KOPT-K1 (cell line): ENCODE measurements at regions not wholly inside any gene's neighbourhood (a gene's known extent, or its start where the extent isn't known, plus 50 kb on each side); places are given as distances from the start of the nearest gene placed in this dataset.

Experiments used
- H3K27ac ChIP-seq: fragments of 200-600 bp; sonication (generic); 2 replicates; pipeline ENCODE4 v1.5.1; 2016; ENCODE audit warnings: antibody characterized with exemption, mild to moderate bottlenecking, low read depth, low read length; ENCODE audit not compliant: poor library complexity, severe bottlenecking
- H3K36me3 ChIP-seq: fragments of 200-600 bp; sonication (generic); 2 replicates; pipeline ENCODE4 v1.5.1; 2017; ENCODE audit warnings: antibody characterized with exemption, mild to moderate bottlenecking, low read length, moderate library complexity; ENCODE audit not compliant: insufficient read depth
- H3K9me3 ChIP-seq: fragments of 200-600 bp; sonication (generic); 2 replicates; pipeline ENCODE4 v1.5.1; 2017; ENCODE audit warnings: antibody characterized with exemption, low read length, mild to moderate bottlenecking; ENCODE audit not compliant: insufficient read depth, poor library complexity, severe bottlenecking

GRCh38 chr21:35156293-35157278 lies 107.5 kb upstream of the RUNX1 start:
- Histone ChIP-seq H3K36me3 (no peaks in the 10 kb centered on the region), H3K9me3 (peaks cover 15% of the 10 kb centered on the region), H3K27ac (no peak overlapping the region)

DNA sequence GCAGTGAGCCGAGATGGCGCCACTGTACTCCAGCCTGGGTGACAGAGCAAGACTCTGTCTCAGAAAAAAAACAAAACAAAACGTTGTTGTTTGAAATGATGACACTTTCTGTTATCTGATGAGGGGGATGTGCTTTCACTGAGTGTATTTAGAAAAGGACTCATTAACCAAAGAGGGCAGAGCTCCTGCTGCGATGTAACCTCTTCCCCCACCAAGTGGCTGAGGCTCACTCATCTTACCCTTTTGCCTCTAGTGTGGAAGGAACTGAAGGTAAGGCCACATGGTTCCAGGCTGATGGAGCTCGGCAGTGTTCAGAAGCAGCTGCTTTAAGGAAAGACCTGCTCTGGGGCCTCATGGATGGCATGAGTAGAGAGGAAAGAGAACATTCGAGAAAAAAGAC lies 105.7 kb upstream of the RUNX1 start:
- Histone ChIP-seq H3K27ac (no peak overlapping the region), H3K9me3 (peaks cover 21% of the 10 kb centered on the region), H3K36me3 (no peaks in the 10 kb centered on the region)

- Histone ChIP-seq H3K9me3 (peaks cover 21% of the 10 kb centered on the region), H3K27ac (no peak overlapping the region), H3K36me3 (no peaks in the 10 kb centered on the region)
Measured at GRCh38 chr21:35153671-35154070, 104.6 kb upstream of the RUNX1 start.

DNA sequence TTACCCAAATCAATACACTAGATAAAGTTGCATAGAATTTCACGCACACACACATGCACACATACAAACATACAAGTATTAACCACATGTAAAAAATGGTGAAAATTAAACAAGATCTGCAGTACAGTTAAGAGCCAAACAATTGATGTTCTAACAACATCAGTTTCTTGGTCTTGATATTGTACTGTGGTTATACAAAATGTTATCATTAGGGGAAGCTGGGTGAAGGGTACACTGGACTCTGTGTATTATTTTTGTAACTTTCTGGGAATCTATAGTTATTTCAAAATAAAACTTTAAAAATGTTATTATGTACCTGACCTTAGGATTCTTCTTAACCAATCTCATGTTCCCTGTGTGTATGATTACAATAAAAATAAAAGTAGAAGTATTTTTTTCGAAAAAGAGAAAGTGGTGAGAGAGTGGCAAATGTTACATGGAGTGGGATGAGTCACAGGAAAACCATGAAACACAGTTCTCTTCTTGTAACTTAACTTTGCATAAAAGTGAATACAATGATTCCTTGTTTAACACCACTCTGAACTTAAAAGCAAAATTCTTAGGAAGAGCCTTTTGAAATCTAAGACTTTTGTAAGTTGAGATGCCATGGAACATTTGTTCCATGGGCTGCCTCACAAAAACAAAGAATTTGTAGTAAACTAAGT lies 101.6 kb upstream of the RUNX1 start:
- H3K36me3 ChIP-seq = no peaks in the 10 kb centered on the region
- H3K9me3 ChIP-seq = peaks cover 6% of the 10 kb centered on the region
- H3K27ac ChIP-seq = no peak overlapping the region

- Histone ChIP-seq H3K27ac (no peak overlapping the region), H3K36me3 (no peaks in the 10 kb centered on the region), H3K9me3 (peaks cover 6% of the 10 kb centered on the region)
Measured at GRCh38 chr21:35149698-35150097, 100.6 kb upstream of the RUNX1 start.

- H3K9me3 ChIP-seq = peaks cover 6% of the 10 kb centered on the region
- H3K27ac ChIP-seq = no peak overlapping the region
Measured at GRCh38 chr21:35147439-35147838, 98.3 kb upstream of the RUNX1 start.

DNA sequence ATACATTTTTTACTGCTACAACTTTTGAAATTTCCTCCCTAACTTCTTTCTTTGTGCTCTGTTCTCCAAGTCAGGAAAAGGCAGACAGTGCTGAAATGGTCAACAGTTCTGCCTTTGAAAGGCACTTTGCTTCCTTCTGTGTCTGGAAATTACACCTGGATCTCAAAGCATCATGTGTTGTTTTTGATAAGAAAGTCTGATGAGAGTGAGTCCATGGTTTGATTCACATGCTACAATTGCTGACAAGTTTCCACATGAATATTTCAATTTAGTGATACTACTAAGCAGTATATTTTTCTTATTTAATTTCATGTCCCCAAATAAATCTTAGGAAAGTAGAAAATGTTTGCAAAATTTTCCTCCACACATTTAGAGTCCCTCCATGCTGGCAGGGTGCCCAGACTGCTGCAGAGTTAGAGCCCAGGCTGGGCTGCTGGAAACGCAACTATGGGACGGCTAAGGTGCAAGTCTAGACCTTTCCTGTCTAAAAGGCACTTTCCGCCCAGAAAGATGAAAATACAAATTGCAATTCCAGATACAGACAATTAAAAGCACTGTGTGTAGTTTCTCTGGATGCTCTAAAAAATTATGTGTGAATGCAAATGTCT lies 96.6 kb upstream of the RUNX1 start:
- Histone ChIP-seq H3K9me3 (peaks cover 6% of the 10 kb centered on the region), H3K27ac (no peak overlapping the region)

More at GRCh38 chr21:35147439-35147838, 98.3 kb upstream of the RUNX1 start:
- no peaks in the 10 kb centered on the region for H3K36me3 ChIP-seq

DNA sequence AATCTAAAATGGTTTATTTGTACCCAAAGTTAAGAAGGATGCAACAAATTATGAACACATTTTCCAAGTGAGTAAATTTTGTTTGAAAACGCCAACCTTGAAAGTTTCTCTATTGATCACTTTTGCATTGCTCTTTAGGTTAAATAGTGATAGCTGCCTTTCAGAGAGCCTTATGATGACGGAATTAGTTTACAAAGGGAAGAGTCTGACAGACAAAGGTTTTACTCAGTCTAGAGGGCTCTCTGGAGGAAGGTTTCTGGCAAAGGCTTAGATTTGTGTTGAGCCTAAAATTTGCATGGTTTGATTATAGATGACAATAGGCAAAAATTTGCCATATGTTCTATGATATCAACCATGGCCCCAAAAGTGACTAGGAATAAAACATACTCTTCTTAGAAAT lies 95.9 kb upstream of the RUNX1 start:
- Histone ChIP-seq H3K36me3 (no peaks in the 10 kb centered on the region), H3K27ac (no peak overlapping the region)

More for the DNA sequence above, 96.6 kb upstream of the RUNX1 start:
- no peaks in the 10 kb centered on the region for H3K36me3 ChIP-seq

DNA sequence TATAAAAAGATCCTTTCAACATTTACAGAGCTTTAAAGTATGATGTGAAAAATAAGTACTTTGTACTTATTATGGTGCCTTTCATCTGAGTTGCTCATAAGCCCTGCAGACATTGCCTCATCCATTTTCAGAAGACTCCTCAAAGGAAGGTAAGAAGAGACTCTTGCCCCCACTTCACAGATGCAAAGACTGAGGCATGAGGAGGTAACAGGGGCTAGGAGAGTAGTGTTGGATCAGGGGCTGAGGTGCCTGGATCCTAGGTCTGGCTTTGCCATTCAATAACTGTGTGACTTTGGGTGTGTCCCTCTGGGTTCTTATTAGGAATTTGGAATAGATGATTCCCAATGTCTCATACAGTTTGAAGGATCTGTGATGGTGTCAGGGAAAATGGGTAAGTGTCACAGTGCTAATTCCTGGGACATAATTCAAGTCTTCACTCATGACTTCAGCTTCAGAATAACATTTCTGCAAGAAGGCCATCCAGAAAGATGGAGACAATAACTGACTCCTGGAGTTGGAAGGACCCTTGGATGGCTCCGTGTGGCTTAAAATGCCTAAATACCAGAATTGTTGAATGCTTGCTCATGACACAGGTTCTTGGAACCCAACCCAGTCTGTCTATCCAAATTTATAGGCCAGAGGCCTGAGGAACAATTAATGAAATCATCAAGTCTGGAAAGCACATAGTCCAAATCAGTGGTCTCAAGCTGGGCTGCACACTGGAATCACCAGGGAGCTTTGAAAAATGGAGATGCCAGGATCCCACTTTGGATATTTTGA lies 93.1 kb upstream of the RUNX1 start:
- no peaks in the 10 kb centered on the region for H3K9me3 ChIP-seq

More for the DNA sequence above, 95.9 kb upstream of the RUNX1 start:
- H3K9me3 ChIP-seq = no peaks in the 10 kb centered on the region

DNA sequence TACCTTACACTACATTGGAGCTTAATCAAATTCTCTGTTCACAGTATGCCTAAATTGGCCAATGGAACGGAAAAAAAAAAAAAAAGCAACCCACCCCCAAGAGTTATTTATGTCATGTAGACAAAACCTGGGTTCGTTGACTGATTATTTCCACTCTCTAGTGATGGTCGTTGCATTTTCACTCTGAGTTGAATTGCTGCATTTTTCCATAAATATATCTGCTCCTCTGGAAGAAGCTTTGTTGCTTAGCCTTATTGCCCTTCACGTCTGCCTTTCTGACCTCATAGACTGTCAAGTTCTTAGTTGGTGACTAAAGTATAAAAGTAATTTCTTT lies 90.2 kb upstream of the RUNX1 start:
- Histone ChIP-seq H3K27ac (peak overlapping the region; percentile 61), H3K9me3 (no peaks in the 10 kb centered on the region), H3K36me3 (no peaks in the 10 kb centered on the region)

More for the DNA sequence above, 93.1 kb upstream of the RUNX1 start:
- Histone ChIP-seq H3K36me3 (no peaks in the 10 kb centered on the region), H3K27ac (no peak overlapping the region)

DNA sequence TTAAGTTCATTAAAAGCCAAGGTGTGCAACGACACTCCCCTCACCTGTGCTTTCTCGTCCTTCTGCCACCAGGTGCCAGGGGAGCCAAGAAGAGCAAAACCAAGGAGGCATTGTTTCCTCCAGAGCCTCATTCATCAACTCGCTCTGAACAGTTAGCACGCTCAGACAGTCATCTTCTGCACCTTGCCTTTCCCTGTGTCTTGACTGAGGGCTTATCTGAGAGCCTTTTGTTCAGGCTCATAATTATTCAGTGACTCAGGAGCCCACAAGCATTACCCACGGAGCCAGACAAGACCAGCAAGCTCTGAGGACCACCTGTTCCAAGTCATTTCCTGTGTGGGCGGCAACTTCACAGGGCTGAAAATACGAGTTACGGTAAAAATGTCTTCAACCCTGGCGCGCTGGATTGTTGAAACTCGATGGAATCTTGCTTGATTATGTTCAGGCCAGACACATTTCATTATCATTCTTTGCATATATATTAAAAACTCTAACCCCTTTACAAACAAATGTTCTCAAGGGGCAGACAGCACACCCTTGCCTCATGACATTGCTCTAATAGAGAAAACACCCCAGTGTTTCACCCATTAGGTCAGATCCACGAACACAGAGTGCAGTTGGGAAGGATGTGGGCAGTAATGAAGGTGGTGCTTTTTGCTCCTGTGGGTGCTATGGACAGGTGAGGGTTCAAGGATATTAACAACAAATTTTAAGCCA lies 89.7 kb upstream of the RUNX1 start:
- Histone ChIP-seq H3K27ac (peak overlapping the region; percentile 61), H3K36me3 (no peaks in the 10 kb centered on the region), H3K9me3 (no peaks in the 10 kb centered on the region)

GRCh38 chr21:35136586-35137219 lies 87.6 kb upstream of the RUNX1 start:
- Histone ChIP-seq H3K9me3 (no peaks in the 10 kb centered on the region), H3K36me3 (no peaks in the 10 kb centered on the region), H3K27ac (no peak overlapping the region)

- Histone ChIP-seq H3K9me3 (no peaks in the 10 kb centered on the region), H3K36me3 (no peaks in the 10 kb centered on the region), H3K27ac (no peak overlapping the region)
Measured at GRCh38 chr21:35136106-35136505, 87.0 kb upstream of the RUNX1 start.

- Histone ChIP-seq H3K9me3 (peaks cover under 1% of the 10 kb centered on the region), H3K27ac (no peak overlapping the region), H3K36me3 (no peaks in the 10 kb centered on the region)
Measured at GRCh38 chr21:35135481-35135880, 86.4 kb upstream of the RUNX1 start.
